Natural killer cell (primary cell): ENCODE measurements at regions not wholly inside any gene's neighbourhood (a gene's known extent, or its start where the extent isn't known, plus 50 kb on each side); places are given as distances from the start of the nearest gene placed in this dataset.

ENCODE experiments used
- ATAC-seq, 3 donors: fragments of 150-1000 bp in 2 of 3; fragments of 200-7000 bp in 1 of 3; cut with Tn5 transposase; 1 replicate in 1 of 3; 2 replicates in 2 of 3; pipeline ENCODE4 v1.10.0; 2021; ENCODE audit warnings: mild to moderate bottlenecking in 2 of 3, moderate library complexity in 2 of 3
- DNase-seq, 2 donors: peaks; one replicate each; pipeline versions ENCODE4 v3.0.0 to v3.0.0-alpha.2; 2013 to 2021; ENCODE audit warnings: mixed read lengths in 1 of 2
- H3K27ac ChIP-seq: one replicate; pipeline ENCODE4 v1.5.1; 2013; ENCODE audit warnings: mild to moderate bottlenecking, low read length
- H3K27me3 ChIP-seq: one replicate; pipeline ENCODE4 v1.6.1; 2013; ENCODE audit warnings: low read length; ENCODE audit not compliant: control insufficient read depth, insufficient read depth
- H3K36me3 ChIP-seq: one replicate; pipeline ENCODE4 v1.6.1; 2013; ENCODE audit warnings: low read length; ENCODE audit not compliant: control insufficient read depth, insufficient read depth
- H3K4me1 ChIP-seq: one replicate; pipeline ENCODE4 v1.6.1; 2013; ENCODE audit warnings: low read length; ENCODE audit not compliant: control insufficient read depth, insufficient read depth
- H3K4me3 ChIP-seq: one replicate; pipeline ENCODE4 v1.5.1; 2013; ENCODE audit warnings: low read length
- H3K9me3 ChIP-seq: one replicate; pipeline ENCODE4 v1.6.1; 2013; ENCODE audit warnings: low read length; ENCODE audit not compliant: control insufficient read depth, insufficient read depth
- H3K27ac Mint-ChIP-seq, 2 donors: one replicate each; pipeline ENCODE4 v1.8.0; 2022; ENCODE audit warnings: mild to moderate bottlenecking in 2 of 2, mixed read lengths in 2 of 2, moderate library complexity in 1 of 2
- H3K27me3 Mint-ChIP-seq, 2 donors: one replicate each; pipeline ENCODE4 v1.8.0; 2022; ENCODE audit warnings: low read depth in 2 of 2, mixed read lengths in 2 of 2
- H3K36me3 Mint-ChIP-seq: one replicate; pipeline ENCODE4 v1.8.0; 2022; ENCODE audit warnings: mixed read lengths
- H3K4me1 Mint-ChIP-seq, 2 donors: one replicate each; pipeline ENCODE4 v1.8.0; 2022; ENCODE audit warnings: mixed read lengths in 2 of 2
- H3K4me3 Mint-ChIP-seq: one replicate; pipeline ENCODE4 v1.8.0; 2022; ENCODE audit warnings: mild to moderate bottlenecking, moderate library complexity, mixed read lengths
- H3K9me3 Mint-ChIP-seq, 2 donors: one replicate each; pipeline ENCODE4 v1.8.0; 2022; ENCODE audit warnings: mixed read lengths in 2 of 2
- CTCF ChIP-seq: fragments of 200-600 bp; IDR thresholded peaks from one replicate; pipeline ENCODE4 v1.8.0; 2022; ENCODE audit warnings: antibody characterized with exemption
- WGBS: methylation state at CpG from one replicate; pipeline ENCODE4 v1.1.7; 2013; ENCODE audit warnings: missing lambda C conversion rate; ENCODE audit not compliant: insufficient coverage; 5-methylcytosine and 5-hydroxymethylcytosine counted together
- intact Hi-C: fragments of 100-400 bp; cut with micrococcal nuclease; formaldehyde crosslinking; loops from one replicate; pipeline ENCODE4 v1.14.2; 2022

GRCh38 chr7:65238785-65239184, 134.9 kb upstream of the ZNF92 start:
- intact Hi-C loops, result no loop called here
- DNase-seq (no peak), ATAC-seq (no peak)
- H3K27me3 ChIP-seq, result peaks cover 13% of the 10 kb centered on the region
- Mint-ChIP-seq H3K27ac (no peak overlapping the region), H3K4me1 (peaks cover 26 to 37% of the 10 kb centered on the region in 2 donors), H3K27me3 (peaks cover 2 to 4% of the 10 kb centered on the region in 2 donors), H3K36me3 (no peaks in the 10 kb centered on the region), H3K4me3 (peak overlapping the region; percentile 40), H3K9me3 (no peaks in the 10 kb centered on the region)
- H3K4me3 ChIP-seq, result no peak overlapping the region
- 97% methylated on average over 18 of the region's 19 CpGs for WGBS
- no peak for TF ChIP-seq CTCF
- no peaks in the 10 kb centered on the region for H3K9me3 ChIP-seq
- no peaks in the 10 kb centered on the region for H3K36me3 ChIP-seq
- H3K27ac ChIP-seq, result no peak overlapping the region
- peaks cover 31% of the 10 kb centered on the region for H3K4me1 ChIP-seq

- H3K4me1 Mint-ChIP-seq, result peaks cover 38 to 56% of the 10 kb centered on the region in 2 donors
- H3K36me3 ChIP-seq, result no peaks in the 10 kb centered on the region
- no peak overlapping the region for H3K4me3 ChIP-seq
- H3K27me3 ChIP-seq, result peaks cover 11% of the 10 kb centered on the region
- 94% methylated on average over 10 of the region's 10 CpGs for WGBS
- DNase-seq (no peak), ATAC-seq (no peak)
- H3K4me3 Mint-ChIP-seq, result peak overlapping the region; percentile 55
- no peaks in the 10 kb centered on the region for H3K9me3 ChIP-seq
- no peak for TF ChIP-seq CTCF
- no peak overlapping the region for H3K27ac ChIP-seq
- peaks cover 42% of the 10 kb centered on the region for H3K4me1 ChIP-seq
- no peak overlapping the region for H3K27ac Mint-ChIP-seq
- H3K36me3 Mint-ChIP-seq, result no peaks in the 10 kb centered on the region
- H3K9me3 Mint-ChIP-seq, result no peaks in the 10 kb centered on the region
- peaks cover 0 to 2% of the 10 kb centered on the region in 2 donors for H3K27me3 Mint-ChIP-seq
- intact Hi-C loops, result no loop called here
Observed at GRCh38 chr7:65235586-65235985, 138.1 kb upstream of the ZNF92 start.

GRCh38 chr7:65233409-65234034, 140.1 kb upstream of the ZNF92 start:
- Mint-ChIP-seq H3K9me3 (no peaks in the 10 kb centered on the region), H3K27me3 (no peaks in the 10 kb centered on the region), H3K27ac (peak overlapping the region; percentile 16 to 75), H3K4me1 (peaks cover 38 to 51% of the 10 kb centered on the region in 2 donors), H3K4me3 (peak overlapping the region; percentile 42), H3K36me3 (no peaks in the 10 kb centered on the region)
- Histone ChIP-seq H3K27me3 (no peaks in the 10 kb centered on the region), H3K4me3 (no peak overlapping the region), H3K27ac (no peak overlapping the region), H3K9me3 (no peaks in the 10 kb centered on the region), H3K4me1 (peaks cover 31% of the 10 kb centered on the region), H3K36me3 (no peaks in the 10 kb centered on the region)
- TF ChIP-seq CTCF, result no peak
- peak; percentile 45 to 70 (median 54) for ATAC-seq
- intact Hi-C loops, result no loop called here
- DNase-seq, result peak in 1 of 2 donors; percentile 20
- 29% methylated on average over 2 of the region's 2 CpGs for WGBS

GRCh38 chr7:65230231-65230630, 143.4 kb upstream of the ZNF92 start:
- intact Hi-C loops, result no loop called here
- Mint-ChIP-seq H3K36me3 (no peaks in the 10 kb centered on the region), H3K27me3 (no peaks in the 10 kb centered on the region), H3K27ac (no peak overlapping the region), H3K4me1 (peaks cover 27 to 33% of the 10 kb centered on the region in 2 donors), H3K9me3 (no peaks in the 10 kb centered on the region), H3K4me3 (no peak overlapping the region)
- DNase-seq (no peak), ATAC-seq (no peak)
- Histone ChIP-seq H3K27me3 (no peaks in the 10 kb centered on the region), H3K27ac (no peak overlapping the region), H3K4me3 (no peak overlapping the region), H3K4me1 (peaks cover 25% of the 10 kb centered on the region), H3K36me3 (no peaks in the 10 kb centered on the region), H3K9me3 (no peaks in the 10 kb centered on the region)
- no peak for TF ChIP-seq CTCF
- 86% methylated on average over 1 of the region's 1 CpG for WGBS
